NCI-H524 treated with DMSO at 0.1 percent for 48 hours (cell line): ENCODE measurements at regions not wholly inside any gene's neighbourhood (a gene's known extent, or its start where the extent isn't known, plus 50 kb on each side); places are given as distances from the start of the nearest gene placed in this dataset.

ENCODE experiments used
- DNase-seq: peaks from one replicate; lab custom pipeline; 2025; lab: John Stamatoyannopoulos, UW

DNA sequence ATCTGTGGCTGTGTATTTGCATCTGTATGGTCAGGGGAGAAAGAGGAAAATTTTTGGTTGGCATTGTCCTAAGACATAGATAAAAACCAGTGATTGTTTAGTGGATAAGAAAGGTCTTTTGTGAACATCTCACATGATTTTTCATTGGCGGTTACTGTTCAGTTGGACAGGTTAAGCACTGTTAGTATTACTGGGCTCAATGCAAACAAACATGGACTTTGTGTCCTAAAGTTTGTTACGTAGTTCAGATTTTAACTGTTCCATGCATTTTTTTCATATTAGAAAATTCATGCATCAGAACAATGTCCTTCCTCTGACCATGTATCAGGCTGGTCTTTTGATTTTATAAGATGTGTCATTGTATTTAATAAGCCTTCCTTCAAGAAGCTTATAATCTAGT, 368.0 kb downstream of the MEIS1 start:
- DNase-seq = no peak

GRCh38 chr2:66803726-66804125, 368.8 kb downstream of the MEIS1 start:
- no peak for DNase-seq

DNA sequence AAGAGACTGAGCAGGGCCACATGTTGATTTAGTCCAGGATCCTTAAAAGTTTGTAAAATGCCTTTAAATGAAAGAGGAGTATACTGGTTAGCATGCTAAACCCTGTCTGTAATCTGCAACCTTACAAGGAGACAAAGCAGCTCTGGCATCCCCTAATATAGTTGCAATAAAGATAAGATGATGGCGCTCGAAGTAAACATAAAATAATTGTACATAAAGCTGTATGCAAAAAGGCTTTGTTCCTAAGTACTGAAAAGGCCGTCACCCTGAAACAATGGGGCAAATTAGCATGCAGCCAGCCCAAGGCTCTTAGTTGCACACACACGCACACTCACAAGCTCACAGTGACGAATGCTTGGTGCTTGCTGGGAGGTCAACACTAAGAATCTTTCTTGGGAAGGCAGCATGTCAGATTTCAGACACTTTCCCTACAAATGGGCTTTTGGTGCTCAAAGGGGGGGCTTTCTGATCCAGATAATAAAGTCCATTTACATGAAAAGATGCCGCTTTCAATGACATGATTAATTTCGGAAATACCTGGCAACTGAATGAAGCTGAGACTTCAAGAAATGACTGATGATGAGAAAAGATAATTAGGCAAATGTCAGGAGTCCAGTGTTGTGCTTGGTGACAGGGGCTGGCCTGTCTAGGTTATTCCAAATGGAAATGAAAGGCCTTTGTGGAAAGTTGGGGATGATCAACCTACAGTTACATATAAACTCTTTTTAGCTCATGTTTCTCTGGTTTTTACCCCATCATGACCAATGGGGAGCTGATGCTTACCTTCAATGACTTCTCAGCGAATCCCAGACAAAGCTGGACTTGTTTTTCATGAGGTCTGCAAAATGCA, 370.3 kb downstream of the MEIS1 start:
- DNase-seq = no peak

DNA sequence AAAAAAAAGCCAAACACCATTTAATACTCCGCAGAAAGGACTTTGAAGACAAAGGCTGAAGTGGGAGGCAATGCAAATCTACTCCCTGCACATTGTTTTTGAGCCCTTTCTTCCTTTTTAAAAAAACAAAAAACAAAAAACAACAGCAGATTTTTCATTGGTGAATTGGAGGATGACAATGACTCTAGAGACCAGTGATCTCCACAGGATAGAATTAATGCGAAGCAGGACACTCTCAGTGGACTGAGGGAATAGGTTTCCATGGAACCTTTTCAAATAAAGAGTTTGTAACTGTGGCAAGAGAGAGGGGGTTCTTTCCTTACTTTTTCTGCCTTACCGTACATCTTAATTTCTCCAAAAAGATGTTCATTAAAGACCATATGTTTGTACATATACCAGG, 371.0 kb downstream of the MEIS1 start:
- DNase-seq = no peak

GRCh38 chr2:66813525-66813924, 378.6 kb downstream of the MEIS1 start:
- no peak for DNase-seq

GRCh38 chr2:66813976-66814375, 379.1 kb downstream of the MEIS1 start:
- no peak for DNase-seq

DNA sequence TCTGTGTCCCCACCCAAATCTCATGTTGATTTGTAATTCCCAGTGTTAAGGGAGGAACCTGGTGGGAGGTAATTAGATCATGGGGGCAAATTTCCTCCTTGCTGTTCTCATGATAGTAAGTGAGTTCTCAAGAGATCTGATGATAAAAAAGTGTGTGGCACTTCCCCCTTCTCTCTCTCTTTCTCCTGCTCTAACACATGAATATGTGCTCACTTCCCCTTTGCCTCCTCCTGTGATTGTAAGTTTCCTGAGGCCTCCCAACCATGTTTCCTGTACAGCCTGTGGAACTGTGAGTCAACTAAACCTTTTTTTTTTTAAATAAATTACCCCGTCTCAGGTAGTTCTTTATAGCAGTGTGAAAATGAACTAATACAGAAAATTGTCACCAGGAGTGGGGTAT, 380.0 kb downstream of the MEIS1 start:
- DNase-seq = no peak

- DNase-seq = no peak
Observed at GRCh38 chr2:66815886-66816285, 381.0 kb downstream of the MEIS1 start.

GRCh38 chr2:66821168-66821567, 386.2 kb downstream of the MEIS1 start:
- no peak for DNase-seq

- no peak for DNase-seq
Observed at GRCh38 chr2:66822186-66822585, 387.3 kb downstream of the MEIS1 start.

- no peak for DNase-seq
Observed at GRCh38 chr2:66824926-66825325, 390.0 kb downstream of the MEIS1 start.

GRCh38 chr2:66827851-66828250, 392.9 kb downstream of the MEIS1 start:
- DNase-seq = no peak

DNA sequence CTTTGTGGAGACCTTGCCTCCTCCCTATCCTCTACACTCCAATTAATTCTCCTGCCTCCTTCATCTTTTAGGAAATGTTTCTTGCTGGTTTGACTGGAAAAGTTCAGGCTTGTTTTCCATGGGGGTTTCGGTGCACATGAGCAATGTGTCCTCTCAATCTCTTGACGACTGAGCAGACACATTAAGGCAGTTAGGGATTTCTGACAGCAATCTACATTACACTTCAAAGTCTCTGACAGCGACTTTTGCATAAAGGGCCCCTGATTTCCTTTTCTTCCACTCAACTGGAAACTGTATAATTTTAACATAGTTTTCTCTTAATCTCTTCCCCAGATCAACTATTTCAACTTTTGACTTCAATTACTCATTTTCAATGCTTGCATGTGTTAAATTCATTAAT, 394.0 kb downstream of the MEIS1 start:
- DNase-seq = no peak

- no peak for DNase-seq
Observed at GRCh38 chr2:66830881-66831280, 396.0 kb downstream of the MEIS1 start.

DNA sequence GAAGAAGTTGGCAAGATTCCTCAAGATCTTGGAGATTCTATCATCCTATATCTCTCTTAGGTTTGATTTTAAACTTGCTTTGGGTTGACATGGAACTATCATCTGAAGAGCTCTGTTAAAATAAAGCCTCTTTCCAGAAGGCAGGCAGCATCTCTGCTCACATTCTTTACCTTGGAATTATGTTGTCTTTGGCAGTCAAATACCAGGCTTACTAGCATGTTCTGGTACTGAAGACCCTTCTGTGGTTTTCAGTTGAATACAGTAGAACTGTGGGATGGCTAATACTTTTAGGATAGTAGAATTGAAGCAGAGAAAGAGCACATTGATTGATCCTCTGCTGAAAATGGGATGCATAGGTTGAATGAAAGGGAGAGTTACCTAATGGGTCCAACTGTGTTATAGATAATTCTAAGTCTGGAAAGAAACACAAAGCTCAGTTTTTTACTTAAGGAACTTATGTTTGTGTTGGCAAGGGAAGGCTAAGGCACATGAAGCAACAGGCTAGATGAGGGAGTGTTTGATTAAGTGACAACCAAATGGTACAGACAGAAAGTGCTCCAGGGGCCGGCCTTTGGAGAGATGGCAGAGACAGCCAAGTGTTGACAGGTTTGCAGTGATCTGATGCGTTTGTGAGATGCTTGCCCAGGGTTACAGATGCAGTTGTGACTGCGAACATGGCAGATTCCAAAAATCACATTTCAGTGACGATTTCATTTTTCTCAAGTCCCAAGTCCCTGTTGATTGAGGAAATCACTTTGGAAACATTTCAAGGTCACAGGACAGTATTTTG, 397.9 kb downstream of the MEIS1 start:
- no peak for DNase-seq

GRCh38 chr2:66834859-66835258, 399.9 kb downstream of the MEIS1 start:
- DNase-seq = no peak

- no peak for DNase-seq
Observed at GRCh38 chr2:66836851-66837250, 401.9 kb downstream of the MEIS1 start.

- DNase-seq = no peak
Observed at GRCh38 chr2:66839551-66840320, 404.8 kb downstream of the MEIS1 start.

GRCh38 chr2:66840321-66841002, 405.5 kb downstream of the MEIS1 start:
- no peak for DNase-seq

- no peak for DNase-seq
Observed at GRCh38 chr2:66843847-66844246, 408.9 kb downstream of the MEIS1 start.

GRCh38 chr2:66845307-66845706, 410.4 kb downstream of the MEIS1 start:
- DNase-seq = no peak

DNA sequence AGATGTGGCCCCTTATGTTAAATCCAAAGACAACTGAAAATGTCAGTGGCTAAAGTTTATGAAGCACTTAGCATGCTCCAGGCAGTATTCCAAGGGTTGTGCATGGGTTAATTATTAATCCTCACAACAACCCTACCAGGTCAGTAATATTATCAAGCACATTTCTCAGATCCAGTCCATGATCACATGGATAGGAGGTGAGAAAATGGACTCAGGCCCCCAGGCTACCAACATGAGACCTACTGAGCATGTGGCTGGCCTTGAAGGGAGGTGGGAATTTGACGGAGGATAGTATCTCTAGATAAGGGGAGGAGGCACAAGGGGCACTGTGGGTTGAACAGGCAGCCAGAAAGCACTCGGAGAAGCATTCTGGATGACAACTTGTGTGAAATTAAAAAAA, 412.0 kb downstream of the MEIS1 start:
- DNase-seq = no peak
